IPS-NIHi11 (cell line): ENCODE measurements at regions not wholly inside any gene's neighbourhood (a gene's known extent, or its start where the extent isn't known, plus 50 kb on each side); places are given as distances from the start of the nearest gene placed in this dataset.

Experiments
- DNase-seq: peaks from one replicate; pipeline ENCODE4 v3.0.0; 2012; ENCODE audit warnings: mixed read lengths, low spot score

- no peak for DNase-seq
These were observed 284.5 kb upstream of the E2F7 start for GRCh38 chr12:77349689-77350370.

GRCh38 chr12:77347017-77347416, 281.6 kb upstream of the E2F7 start:
- no peak for DNase-seq

- no peak for DNase-seq
These were observed 280.0 kb upstream of the E2F7 start for GRCh38 chr12:77345336-77345735.

GRCh38 chr12:77344651-77345050, 279.3 kb upstream of the E2F7 start:
- DNase-seq = no peak

- no peak for DNase-seq
These were observed 277.9 kb upstream of the E2F7 start for GRCh38 chr12:77343291-77343690.

- DNase-seq = no peak
These were observed 276.9 kb upstream of the E2F7 start for GRCh38 chr12:77342253-77342652.

GRCh38 chr12:77339610-77340009, 274.2 kb upstream of the E2F7 start:
- no peak for DNase-seq

GRCh38 chr12:77337362-77337761, 272.0 kb upstream of the E2F7 start:
- DNase-seq = no peak

GRCh38 chr12:77334806-77335205, 269.4 kb upstream of the E2F7 start:
- no peak for DNase-seq

- DNase-seq = no peak
These were observed 263.0 kb upstream of the E2F7 start for GRCh38 chr12:77328326-77328725.

- peak; percentile 29 for DNase-seq
These were observed 260.3 kb upstream of the E2F7 start for GRCh38 chr12:77325511-77326236.

GRCh38 chr12:77324763-77325468, 259.5 kb upstream of the E2F7 start:
- DNase-seq = peak; percentile 92

- no peak for DNase-seq
These were observed 259.0 kb upstream of the E2F7 start for GRCh38 chr12:77324416-77324762.

- DNase-seq = no peak
These were observed 258.5 kb upstream of the E2F7 start for GRCh38 chr12:77323788-77324415.

- no peak for DNase-seq
These were observed 253.8 kb upstream of the E2F7 start for GRCh38 chr12:77319166-77319565.

GRCh38 chr12:77315407-77315806, 250.0 kb upstream of the E2F7 start:
- DNase-seq = no peak

GRCh38 chr12:77314378-77315052, 249.1 kb upstream of the E2F7 start:
- DNase-seq = no peak

GRCh38 chr12:77308056-77308455, 242.7 kb upstream of the E2F7 start:
- no peak for DNase-seq

- DNase-seq = no peak
These were observed 235.4 kb upstream of the E2F7 start for GRCh38 chr12:77300811-77301210.

- DNase-seq = no peak
These were observed 234.7 kb upstream of the E2F7 start for GRCh38 chr12:77299910-77300669.

GRCh38 chr12:77299001-77299400, 233.6 kb upstream of the E2F7 start:
- no peak for DNase-seq
